T47D (cell line): ENCODE measurements at regions not wholly inside any gene's neighbourhood (a gene's known extent, or its start where the extent isn't known, plus 50 kb on each side); places are given as distances from the start of the nearest gene placed in this dataset.
"Not testable (repeated sequence)": the region's sequence is repeated elsewhere in the genome, so short reads cannot be mapped to it uniquely, and the experiment has no call there.

Experiments
- DNase-seq, 2 experiments: peaks; one replicate each; pipeline versions ENCODE4 v3.0.0 to v3.0.0-alpha.2; 2011 to 2012; ENCODE audit warnings: low read depth in 1 of 2, low spot score in 1 of 2
- JUND ChIP-seq: IDR thresholded peaks from 2 replicates; pipeline ENCODE4 v1.6.1; 2012; ENCODE audit warnings: low read depth
- in situ Hi-C: cut with HindIII; loops from 2 replicates; pipeline ENCODE4 v1.10.0; 2016; ENCODE audit warnings: low sequenced_read_pairs, low pct_unique_long_range_greater_than_20kb

- no peak for DNase-seq
- in situ Hi-C loops, result no loop called here
- TF ChIP-seq JUND, result no peak
Observed at GRCh38 chr2:95760806-95761525, 169.2 kb downstream of the TRIM43 start.

- DNase-seq, result no peak
- no peak for TF ChIP-seq JUND
- in situ Hi-C loops, result no loop called here
Observed at GRCh38 chr2:95761556-95761955, 169.8 kb downstream of the TRIM43 start.

GRCh38 chr2:95762023-95763021 lies 170.5 kb downstream of the TRIM43 start:
- in situ Hi-C loops, DNase-seq: not testable (repeated sequence)

GRCh38 chr2:95763074-95763473 lies 171.3 kb downstream of the TRIM43 start:
- in situ Hi-C loops, result not testable (repeated sequence)

GRCh38 chr2:95764966-95765365 lies 173.2 kb downstream of the TRIM43 start:
- in situ Hi-C loops, DNase-seq: not testable (repeated sequence)

More at GRCh38 chr2:95763074-95763473, 171.3 kb downstream of the TRIM43 start:
- DNase-seq, result not testable (repeated sequence)

GRCh38 chr2:95765925-95766910 lies 174.4 kb downstream of the TRIM43 start:
- in situ Hi-C loops, DNase-seq: not testable (repeated sequence)

- in situ Hi-C loops, DNase-seq: not testable (repeated sequence)
Observed at GRCh38 chr2:95767531-95767930, 175.7 kb downstream of the TRIM43 start.

GRCh38 chr2:95767950-95768349 lies 176.1 kb downstream of the TRIM43 start:
- in situ Hi-C loops, DNase-seq: not testable (repeated sequence)

- DNase-seq, in situ Hi-C loops: not testable (repeated sequence)
Observed at GRCh38 chr2:95769256-95769655, 177.5 kb downstream of the TRIM43 start.

GRCh38 chr2:95770726-95771125 lies 178.9 kb downstream of the TRIM43 start:
- in situ Hi-C loops, DNase-seq: not testable (repeated sequence)

- in situ Hi-C loops, DNase-seq: not testable (repeated sequence)
Observed at GRCh38 chr2:95774322-95775192, 182.8 kb downstream of the TRIM43 start.

GRCh38 chr2:95775193-95775531 lies 183.4 kb downstream of the TRIM43 start:
- DNase-seq, in situ Hi-C loops: not testable (repeated sequence)
